ENCODE measurements at regions not wholly inside any gene's neighbourhood (a gene's known extent, or its start where the extent isn't known, plus 50 kb on each side); places are given as distances from the start of the nearest gene placed in this dataset.
A peak's percentile ranks its signal among the peaks of the same experiment; 100 is the strongest.
"Not testable (repeated sequence)": the region's sequence is repeated elsewhere in the genome, so short reads cannot be mapped to it uniquely, and the experiment has no call there.

DNA sequence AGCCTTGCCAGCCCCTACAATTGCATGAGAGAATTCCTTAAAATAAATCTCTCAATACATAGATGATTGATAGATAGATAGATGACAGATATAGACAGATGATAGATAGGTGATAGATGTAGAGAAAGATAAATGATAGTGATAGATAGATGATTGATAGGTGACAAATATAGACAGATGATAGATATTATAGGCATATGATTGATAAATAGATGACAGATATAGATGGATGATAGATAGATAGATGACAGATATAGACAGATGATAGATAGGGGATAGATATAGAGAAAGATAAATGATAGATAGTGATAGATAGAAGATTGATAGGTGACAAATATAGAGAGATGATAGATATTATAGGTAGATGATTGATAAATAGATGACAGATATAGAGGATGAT lies 564.6 kb downstream of the ETS1 start:
- DNase-seq = no peak

GRCh38 chr11:128022007-128022368 lies 565.4 kb downstream of the ETS1 start:
- DNase-seq = no peak

GRCh38 chr11:128021349-128022006 lies 565.9 kb downstream of the ETS1 start:
- no peak for DNase-seq

DNA sequence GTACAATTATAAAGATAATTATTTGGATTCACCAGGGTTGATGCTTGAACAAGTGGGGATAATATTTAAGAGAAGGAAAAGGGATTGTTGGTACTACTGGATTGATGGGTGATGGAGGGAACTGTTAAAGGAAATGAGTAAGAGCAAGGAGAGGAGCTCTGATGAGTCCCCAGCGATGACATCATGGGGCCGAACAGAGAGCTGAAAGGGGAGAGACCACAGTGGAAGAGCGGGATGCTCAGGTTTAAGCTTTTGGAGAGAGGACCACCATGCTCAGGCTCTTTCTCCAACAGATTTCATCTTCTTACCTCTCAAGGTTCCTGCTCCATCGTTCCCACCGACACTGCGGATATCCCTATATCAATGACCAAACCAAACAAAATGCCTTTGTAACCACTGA lies 568.7 kb downstream of the ETS1 start:
- DNase-seq = no peak

GRCh38 chr11:128005562-128005961 lies 581.8 kb downstream of the ETS1 start:
- no peak for DNase-seq

GRCh38 chr11:127998421-127998820 lies 588.9 kb downstream of the ETS1 start:
- no peak for DNase-seq

- DNase-seq = no peak
Observed at GRCh38 chr11:127997594-127997993, 589.8 kb downstream of the ETS1 start.

DNA sequence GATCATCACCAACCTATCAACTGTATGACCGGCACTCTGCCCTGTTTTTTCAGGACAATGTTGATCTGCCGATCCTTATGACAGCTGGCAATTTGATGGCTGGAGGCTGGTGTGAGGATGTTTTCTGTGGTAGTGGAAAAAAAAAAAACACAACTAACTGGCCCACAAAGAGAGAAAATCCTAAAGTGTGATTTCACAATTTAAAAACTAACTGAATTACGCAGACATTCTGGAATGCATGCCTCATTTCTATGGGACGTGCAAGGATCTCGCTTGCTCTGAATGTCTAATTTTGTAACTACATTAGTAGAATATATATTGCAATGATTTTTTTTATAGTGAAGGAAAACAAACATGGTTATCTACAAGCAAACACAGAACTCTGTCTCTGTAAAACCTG lies 590.5 kb downstream of the ETS1 start:
- DNase-seq = no peak

- no peak for DNase-seq
Observed at GRCh38 chr11:127995921-127996320, 591.4 kb downstream of the ETS1 start.

DNA sequence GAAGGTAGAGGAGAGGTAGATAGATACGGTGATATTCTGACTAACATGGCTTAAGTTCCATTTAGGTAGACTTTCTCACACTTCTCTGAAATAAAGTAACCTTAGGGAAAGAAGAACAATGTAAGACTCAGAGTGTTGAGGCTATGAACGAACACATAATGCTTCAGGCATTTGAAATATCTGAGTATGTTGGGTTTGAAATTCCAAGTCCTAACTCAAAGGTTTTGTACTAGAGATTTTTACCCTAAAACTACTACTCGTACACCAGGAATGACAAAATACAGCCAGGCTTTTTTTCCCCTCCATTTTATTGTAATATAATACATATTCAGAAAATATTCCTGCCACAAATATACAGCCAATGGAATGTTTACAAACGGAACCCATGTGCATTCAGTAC lies 592.6 kb downstream of the ETS1 start:
- no peak for DNase-seq

- DNase-seq = no peak
Observed at GRCh38 chr11:127993788-127994187, 593.6 kb downstream of the ETS1 start.

DNA sequence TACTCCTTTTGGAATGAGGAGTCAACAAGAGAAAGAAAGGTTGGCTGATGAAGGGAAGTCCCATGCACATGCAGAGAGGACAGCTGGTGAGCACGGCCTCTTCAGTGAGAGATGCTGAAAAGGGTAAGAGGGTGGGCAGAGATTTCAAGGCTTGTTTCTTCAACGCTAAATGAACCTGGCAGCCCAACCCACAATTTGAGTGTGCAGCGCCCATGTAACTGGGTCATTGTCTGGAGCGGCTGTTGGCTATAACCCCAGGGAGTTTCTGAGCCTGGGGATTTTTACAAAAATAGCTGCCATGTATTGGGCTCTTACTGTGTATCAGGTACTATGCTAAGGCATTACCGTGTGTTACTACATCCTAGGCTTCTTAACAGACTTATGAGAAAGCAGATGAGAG lies 594.1 kb downstream of the ETS1 start:
- no peak for DNase-seq

DNA sequence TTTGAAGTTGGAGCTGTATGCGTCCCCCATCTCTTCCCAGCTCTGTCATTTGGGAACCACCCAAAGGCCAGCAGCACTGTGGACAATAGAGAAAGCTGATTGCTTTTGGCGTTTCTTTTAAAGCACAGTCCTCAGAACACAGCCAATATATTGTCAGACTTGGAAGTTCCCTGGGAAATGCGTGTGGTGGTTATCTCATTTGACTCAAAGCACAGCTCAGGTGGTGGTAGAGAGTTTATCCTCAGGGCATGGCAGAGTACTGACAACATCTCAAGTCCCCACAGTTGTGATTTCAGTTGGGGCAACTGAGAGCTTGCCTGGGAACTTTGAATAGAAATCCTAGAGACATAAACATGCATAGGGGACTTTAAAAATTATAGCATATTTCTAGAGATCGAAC lies 601.3 kb downstream of the ETS1 start:
- DNase-seq = no peak

DNA sequence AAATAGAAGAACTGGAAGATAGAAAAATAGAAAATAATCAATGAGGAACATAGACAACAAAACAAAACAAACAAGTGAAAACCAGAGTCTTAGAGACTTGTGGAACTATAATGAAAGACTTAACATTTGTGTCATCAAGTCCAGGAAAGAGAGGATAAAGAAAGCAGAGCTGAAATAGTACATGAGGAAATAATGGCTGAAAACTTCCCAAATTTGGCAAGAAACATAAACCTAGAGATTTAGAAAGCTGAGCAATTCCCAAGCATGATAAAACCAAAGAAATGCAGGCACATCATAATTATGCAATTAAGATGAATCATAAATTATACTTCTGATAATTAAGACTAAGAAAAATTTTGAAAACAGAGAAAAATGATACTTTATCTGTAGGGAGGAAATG lies 614.5 kb downstream of the ETS1 start:
- DNase-seq = no peak

- DNase-seq = no peak
Observed at GRCh38 chr11:127971448-127971847, 615.9 kb downstream of the ETS1 start.

- DNase-seq = no peak
Observed at GRCh38 chr11:127966821-127967220, 620.5 kb downstream of the ETS1 start.

DNA sequence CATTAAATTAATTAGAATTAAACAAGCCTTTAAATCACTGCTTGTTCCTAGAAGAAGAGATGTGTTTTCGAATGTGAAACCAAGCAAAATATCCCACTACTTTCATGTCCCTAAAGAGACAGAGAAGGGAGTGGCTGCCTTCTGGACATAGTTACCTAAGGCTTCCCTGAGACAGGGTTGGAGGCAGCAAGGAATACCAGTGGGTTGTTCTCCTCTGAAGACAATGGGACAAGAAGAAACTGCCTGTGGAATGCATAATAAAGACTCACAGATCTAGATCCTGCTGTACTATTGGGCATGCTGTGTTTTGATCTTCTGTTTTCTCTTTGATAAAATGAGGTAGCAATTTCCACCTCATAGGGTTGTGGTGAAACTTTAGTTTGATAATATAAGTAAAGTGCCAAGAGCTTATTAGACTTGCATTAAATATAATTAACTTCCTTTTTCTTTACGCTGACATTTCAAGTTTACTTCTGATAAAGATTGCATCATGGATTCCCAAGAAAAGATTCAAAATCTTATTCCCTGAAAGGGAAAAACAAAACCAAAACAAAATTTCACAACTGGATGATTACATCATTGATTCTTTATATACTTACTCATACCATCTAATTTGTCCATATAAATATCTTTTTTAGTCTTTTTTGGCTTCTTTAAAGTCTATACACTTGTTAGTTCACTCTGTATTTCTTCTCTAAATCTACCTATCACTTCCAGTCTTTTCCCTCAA lies 621.3 kb downstream of the ETS1 start:
- DNase-seq = peak in 1 of 2 donors; percentile 46

- DNase-seq = no peak
Observed at GRCh38 chr11:127962416-127962815, 624.9 kb downstream of the ETS1 start.

GRCh38 chr11:127950162-127950561 lies 637.2 kb downstream of the ETS1 start:
- DNase-seq = no peak

DNA sequence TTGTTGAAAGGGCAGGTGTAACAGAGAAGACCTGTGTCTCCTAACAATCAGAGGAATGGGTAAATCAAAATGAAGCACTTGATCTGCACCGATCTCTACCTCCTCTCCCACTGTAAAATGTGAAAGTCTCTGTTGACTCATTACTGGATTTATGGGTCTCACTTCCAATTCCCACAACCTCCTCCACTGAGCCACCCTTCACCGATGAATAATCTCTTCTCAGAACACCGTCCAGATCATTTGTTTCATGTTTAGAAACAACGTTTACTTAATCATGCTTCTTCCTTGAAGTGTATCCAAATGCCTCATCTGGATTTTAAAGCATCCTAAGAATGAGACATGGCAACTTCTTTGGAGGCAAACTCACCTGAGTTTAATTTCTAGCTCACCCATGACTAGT lies 643.6 kb downstream of the ETS1 start:
- DNase-seq = no peak

DNA sequence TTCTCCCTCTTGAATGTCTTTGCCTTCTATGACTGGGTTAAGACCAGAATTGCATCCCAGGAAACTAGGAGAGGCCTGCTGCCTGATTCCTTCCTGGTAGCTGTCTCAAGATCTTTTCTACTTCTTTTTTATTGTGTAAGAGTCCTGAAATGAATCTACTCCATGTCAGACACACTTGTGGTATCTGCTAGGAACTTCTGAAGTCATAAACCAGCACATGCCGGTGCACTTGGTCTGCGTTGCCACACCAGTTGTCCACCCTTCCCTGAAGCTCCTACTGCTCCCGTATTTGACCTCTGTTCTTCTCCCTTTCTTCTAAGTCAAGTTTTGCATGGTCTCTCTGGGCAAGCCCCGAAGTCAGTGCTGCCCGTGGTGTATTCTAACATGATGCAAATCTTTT lies 644.2 kb downstream of the ETS1 start:
- no peak for DNase-seq

DNA sequence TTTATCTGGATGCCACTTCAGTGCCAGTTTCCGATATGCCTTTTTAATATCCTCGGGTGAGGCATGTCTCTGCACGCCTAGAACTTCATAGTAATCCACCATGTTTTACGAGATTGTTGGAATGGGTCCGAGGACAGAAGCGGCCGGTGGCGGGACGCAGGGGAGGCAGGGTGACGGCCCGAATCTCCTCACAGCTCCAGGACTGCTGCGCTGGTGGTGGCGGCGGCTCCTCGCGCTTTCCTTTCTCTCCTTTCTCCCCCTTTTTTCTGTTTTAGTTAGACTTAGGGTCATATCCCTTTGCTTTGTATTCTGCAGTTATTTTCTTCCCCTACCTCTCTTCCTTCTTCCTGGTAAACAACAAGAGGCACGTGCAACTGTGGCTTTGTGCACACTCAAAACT lies 645.8 kb downstream of the ETS1 start:
- not testable (repeated sequence) for DNase-seq

- DNase-seq = no peak
Observed at GRCh38 chr11:127939000-127939399, 648.4 kb downstream of the ETS1 start.

GRCh38 chr11:127935081-127935480 lies 652.3 kb downstream of the ETS1 start:
- no peak for DNase-seq

- not testable (repeated sequence) for DNase-seq
Observed at GRCh38 chr11:127933961-127934360, 653.4 kb downstream of the ETS1 start.

Data from inflammatory macrophage (primary cell).